Peyer's patch (tissue), 4 donors: ENCODE measurements at regions not wholly inside any gene's neighbourhood (a gene's known extent, or its start where the extent isn't known, plus 50 kb on each side); places are given as distances from the start of the nearest gene placed in this dataset.

ENCODE experiments used
- DNase-seq, 3 donors: peaks; one replicate each; pipeline ENCODE4 v3.0.0-alpha.2; 2017 to 2019
- H3K27ac ChIP-seq, 4 donors: fragments of 200-600 bp; sonication (generic); one replicate each; pipeline ENCODE4 v1.5.1; 2016 to 2019
- H3K27me3 ChIP-seq, 2 donors: fragments of 200-600 bp; sonication (generic); one replicate each; pipeline ENCODE4 v1.5.1; 2019
- H3K36me3 ChIP-seq, 3 donors: fragments of 200-600 bp; sonication (generic); one replicate each; pipeline ENCODE4 v1.5.1; 2016 to 2019
- H3K4me1 ChIP-seq, 4 donors: fragments of 200-600 bp; sonication (generic); one replicate each; pipeline ENCODE4 v1.5.1; 2016 to 2019
- H3K4me3 ChIP-seq, 4 donors: fragments of 200-600 bp; sonication (generic); 1 replicate in 3 of 4; 2 replicates in 1 of 4; pipeline ENCODE4 v1.5.1; 2016 to 2019; ENCODE audit warnings: mild to moderate bottlenecking in 1 of 4
- H3K9me3 ChIP-seq, 4 donors: fragments of 200-600 bp; sonication (generic); one replicate each; pipeline ENCODE4 v1.5.1; 2016 to 2019; ENCODE audit warnings: mild to moderate bottlenecking in 1 of 4
- POLR2A ChIP-seq, 2 donors: fragments of 450-650 bp; IDR thresholded peaks; one replicate each; pipeline ENCODE4 v1.5.1; 2017; ENCODE audit warnings: antibody characterized with exemption in 2 of 2, mild to moderate bottlenecking in 2 of 2, moderate library complexity in 2 of 2
- TF ChIP-seq, protein P1 (sequence below), 6 experiments: fragments of 450-650 bp in 4 of 6; fragments of 200-600 bp in 2 of 6; sonication (generic) in 1 of 6; IDR thresholded peaks; one replicate each; pipeline ENCODE4 v1.5.1; 2017 to 2019; ENCODE audit warnings: antibody characterized with exemption in 6 of 6, mild to moderate bottlenecking in 3 of 6, moderate library complexity in 1 of 6

DNA sequence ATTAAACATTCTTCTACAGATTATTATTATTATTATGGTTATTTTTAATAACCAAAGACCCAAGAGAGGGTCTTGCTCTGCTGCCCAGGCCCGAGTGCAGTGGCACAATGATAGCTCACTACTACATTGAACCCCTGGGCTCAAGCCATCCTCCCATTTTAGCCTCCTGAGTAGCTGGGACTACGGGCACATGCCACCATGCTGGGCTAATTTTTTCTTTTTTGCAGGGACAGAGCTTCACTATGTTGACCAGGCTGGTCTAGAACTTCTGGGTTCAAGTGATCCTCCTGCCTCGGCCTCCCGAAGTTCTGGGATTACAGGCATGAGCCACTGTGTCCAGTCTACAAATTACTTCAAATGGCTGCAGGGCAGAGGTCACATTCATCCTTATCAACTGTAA lies 179.8 kb downstream of the KCNRG start:
- no peak overlapping the region for H3K4me3 ChIP-seq
- no peaks in the 10 kb centered on the region for H3K27me3 ChIP-seq
- no peaks in the 10 kb centered on the region for H3K4me1 ChIP-seq
- no peak for DNase-seq
- no peaks in the 10 kb centered on the region for H3K36me3 ChIP-seq
- TF ChIP-seq, protein P1, sequence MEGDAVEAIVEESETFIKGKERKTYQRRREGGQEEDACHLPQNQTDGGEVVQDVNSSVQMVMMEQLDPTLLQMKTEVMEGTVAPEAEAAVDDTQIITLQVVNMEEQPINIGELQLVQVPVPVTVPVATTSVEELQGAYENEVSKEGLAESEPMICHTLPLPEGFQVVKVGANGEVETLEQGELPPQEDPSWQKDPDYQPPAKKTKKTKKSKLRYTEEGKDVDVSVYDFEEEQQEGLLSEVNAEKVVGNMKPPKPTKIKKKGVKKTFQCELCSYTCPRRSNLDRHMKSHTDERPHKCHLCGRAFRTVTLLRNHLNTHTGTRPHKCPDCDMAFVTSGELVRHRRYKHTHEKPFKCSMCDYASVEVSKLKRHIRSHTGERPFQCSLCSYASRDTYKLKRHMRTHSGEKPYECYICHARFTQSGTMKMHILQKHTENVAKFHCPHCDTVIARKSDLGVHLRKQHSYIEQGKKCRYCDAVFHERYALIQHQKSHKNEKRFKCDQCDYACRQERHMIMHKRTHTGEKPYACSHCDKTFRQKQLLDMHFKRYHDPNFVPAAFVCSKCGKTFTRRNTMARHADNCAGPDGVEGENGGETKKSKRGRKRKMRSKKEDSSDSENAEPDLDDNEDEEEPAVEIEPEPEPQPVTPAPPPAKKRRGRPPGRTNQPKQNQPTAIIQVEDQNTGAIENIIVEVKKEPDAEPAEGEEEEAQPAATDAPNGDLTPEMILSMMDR (IDR thresholded peaks at IDR 0.05): no peak
- TF ChIP-seq POLR2A (IDR thresholded peaks at IDR 0.05): no peak
- no peaks in the 10 kb centered on the region for H3K9me3 ChIP-seq
- H3K27ac ChIP-seq: no peak overlapping the region

DNA sequence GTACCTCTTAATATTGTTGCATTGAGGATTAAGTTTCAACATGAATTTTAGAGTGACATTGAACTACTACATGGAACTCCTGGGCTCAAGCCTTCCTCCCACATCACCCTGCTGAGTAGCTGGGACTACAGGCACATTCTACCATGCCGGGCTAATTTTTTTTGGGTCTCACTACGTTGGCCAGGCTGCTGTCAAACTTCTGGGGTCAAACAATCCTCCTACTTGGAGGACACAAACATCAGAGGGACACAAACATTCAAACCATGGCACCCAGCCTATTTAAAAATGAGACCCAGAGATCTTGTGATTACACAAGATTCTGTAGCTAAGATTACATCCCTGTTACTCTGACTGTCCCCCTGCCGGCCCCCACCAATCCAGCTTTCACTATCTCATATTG lies 180.9 kb downstream of the KCNRG start:
- no peak overlapping the region for H3K27ac ChIP-seq
- no peak for TF ChIP-seq POLR2A (IDR thresholded peaks at IDR 0.05)
- TF ChIP-seq, protein P1 (IDR thresholded peaks at IDR 0.05): no peak
- H3K4me1 ChIP-seq: no peaks in the 10 kb centered on the region
- no peak for DNase-seq
- no peaks in the 10 kb centered on the region for H3K9me3 ChIP-seq
- H3K36me3 ChIP-seq: no peaks in the 10 kb centered on the region
- no peaks in the 10 kb centered on the region for H3K27me3 ChIP-seq
- no peak overlapping the region for H3K4me3 ChIP-seq

DNA sequence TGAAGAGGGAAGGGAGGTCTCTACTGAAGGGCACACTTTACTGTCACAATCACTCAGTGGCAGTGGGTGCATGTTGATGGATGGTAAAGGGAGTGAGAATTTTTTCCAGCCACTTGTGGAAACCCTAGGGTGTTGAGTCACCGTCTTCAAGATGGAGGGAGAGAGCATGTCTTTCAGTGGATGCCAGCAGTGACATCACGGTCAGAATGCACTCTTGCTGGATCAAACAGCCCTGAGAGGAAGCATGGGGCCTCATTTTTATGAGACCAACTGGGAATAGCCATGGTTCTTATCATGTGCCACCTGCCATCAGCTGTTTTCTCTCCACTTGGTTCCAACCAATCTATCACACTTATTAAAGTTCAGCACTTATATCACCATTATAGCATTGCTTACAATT lies 182.5 kb downstream of the KCNRG start:
- no peak for TF ChIP-seq POLR2A (IDR thresholded peaks at IDR 0.05)
- TF ChIP-seq, protein P1 (IDR thresholded peaks at IDR 0.05): no peak
- H3K36me3 ChIP-seq: no peaks in the 10 kb centered on the region
- DNase-seq: no peak
- no peaks in the 10 kb centered on the region for H3K4me1 ChIP-seq
- no peaks in the 10 kb centered on the region for H3K27me3 ChIP-seq
- H3K27ac ChIP-seq: no peak overlapping the region
- no peaks in the 10 kb centered on the region for H3K9me3 ChIP-seq
- no peak overlapping the region for H3K4me3 ChIP-seq

DNA sequence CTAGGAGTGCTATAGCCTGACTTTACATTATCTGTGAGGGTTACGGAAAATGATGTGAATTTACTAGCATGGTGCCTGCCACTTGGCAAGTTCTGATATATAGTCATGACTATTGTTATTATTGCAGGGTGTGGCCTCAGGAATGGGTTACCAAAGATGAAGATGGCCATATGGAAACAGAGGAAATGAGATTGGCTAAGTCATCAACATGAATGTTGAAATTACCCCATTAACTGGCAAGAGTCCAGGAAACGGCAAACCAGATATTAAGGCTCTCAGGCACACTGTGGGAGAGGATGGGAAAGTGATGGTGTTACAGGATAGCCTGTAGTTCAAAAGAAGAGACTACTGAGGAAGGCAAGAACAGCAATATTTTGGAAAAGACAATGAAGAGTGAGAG lies 183.3 kb downstream of the KCNRG start:
- Histone ChIP-seq H3K9me3 (no peaks in the 10 kb centered on the region), H3K36me3 (no peaks in the 10 kb centered on the region), H3K4me1 (no peaks in the 10 kb centered on the region), H3K27ac (no peak overlapping the region), H3K27me3 (no peaks in the 10 kb centered on the region), H3K4me3 (no peak overlapping the region)
- TF ChIP-seq, protein P1 (IDR thresholded peaks at IDR 0.05): no peak
- TF ChIP-seq POLR2A (IDR thresholded peaks at IDR 0.05): no peak
- DNase-seq: no peak

DNA sequence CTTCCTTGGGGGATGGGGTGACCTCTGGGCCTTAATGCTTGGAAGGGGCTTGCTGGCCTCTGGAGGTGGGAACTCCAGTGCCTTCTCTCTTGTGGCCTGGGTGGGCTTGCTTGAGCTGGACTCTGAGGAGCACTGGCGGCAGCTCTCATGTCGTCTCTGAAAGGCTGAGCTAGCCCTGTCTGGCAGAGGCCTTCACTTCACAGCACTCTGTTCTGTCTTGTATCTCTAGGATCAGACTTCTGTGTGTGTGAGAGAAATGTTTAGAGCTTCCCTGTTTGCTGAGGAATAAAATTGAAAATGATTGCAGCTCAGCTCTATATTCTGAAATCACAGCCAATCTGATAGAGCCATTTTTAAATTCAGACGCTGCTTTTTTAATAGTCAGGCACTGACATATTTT lies 185.3 kb downstream of the KCNRG start:
- H3K36me3 ChIP-seq: no peaks in the 10 kb centered on the region
- no peak for TF ChIP-seq POLR2A (IDR thresholded peaks at IDR 0.05)
- H3K9me3 ChIP-seq: no peaks in the 10 kb centered on the region
- H3K27me3 ChIP-seq: no peaks in the 10 kb centered on the region
- H3K27ac ChIP-seq: no peak overlapping the region
- no peaks in the 10 kb centered on the region for H3K4me1 ChIP-seq
- no peak overlapping the region for H3K4me3 ChIP-seq
- no peak for DNase-seq

DNA sequence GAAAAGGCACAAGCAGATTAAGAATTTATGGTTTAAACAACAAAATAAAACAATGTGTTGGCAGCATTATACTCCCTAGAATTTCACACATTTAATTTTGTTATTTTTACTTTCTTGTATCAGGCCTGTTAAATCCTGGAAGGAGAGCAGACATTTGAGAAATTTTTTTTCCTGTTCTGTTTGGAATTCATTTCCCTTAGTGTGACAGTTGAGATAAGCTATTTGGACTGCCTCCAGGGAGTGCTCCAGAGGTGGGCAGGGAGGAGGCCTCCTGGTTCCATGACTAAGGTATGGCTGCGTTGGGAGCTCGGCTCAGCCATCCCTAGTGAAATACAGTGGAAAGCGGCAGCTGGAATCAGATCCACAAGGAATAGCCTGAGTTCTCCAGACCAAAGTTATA lies 185.7 kb downstream of the KCNRG start:
- no peak for TF ChIP-seq POLR2A (IDR thresholded peaks at IDR 0.05)
- TF ChIP-seq, protein P1 (IDR thresholded peaks at IDR 0.05): no peak
- no peaks in the 10 kb centered on the region for H3K36me3 ChIP-seq
- H3K27me3 ChIP-seq: no peaks in the 10 kb centered on the region
- no peaks in the 10 kb centered on the region for H3K9me3 ChIP-seq
- H3K4me3 ChIP-seq: no peak overlapping the region
- no peak for DNase-seq
- H3K4me1 ChIP-seq: no peaks in the 10 kb centered on the region
- no peak overlapping the region for H3K27ac ChIP-seq
